GM18508 (cell line): ENCODE measurements at regions not wholly inside any gene's neighbourhood (a gene's known extent, or its start where the extent isn't known, plus 50 kb on each side); places are given as distances from the start of the nearest gene placed in this dataset.

Experiments
- ATAC-seq: cut with Tn5 transposase; IDR thresholded peaks from one replicate; pipeline ENCODE4 v1.9.1; 2021; ENCODE audit warnings: moderate number of reproducible peaks; ENCODE audit not compliant: insufficient read depth, unreplicated experiment

- no peak for ATAC-seq
Measured at GRCh38 chr4:145427991-145428390, 53.7 kb upstream of the SMAD1 start.

- no peak for ATAC-seq
Measured at GRCh38 chr4:145427221-145427620, 54.4 kb upstream of the SMAD1 start.

GRCh38 chr4:145423017-145423708 lies 58.5 kb upstream of the SMAD1 start:
- no peak for ATAC-seq

GRCh38 chr4:145420595-145421214 lies 60.9 kb upstream of the SMAD1 start:
- no peak for ATAC-seq

DNA sequence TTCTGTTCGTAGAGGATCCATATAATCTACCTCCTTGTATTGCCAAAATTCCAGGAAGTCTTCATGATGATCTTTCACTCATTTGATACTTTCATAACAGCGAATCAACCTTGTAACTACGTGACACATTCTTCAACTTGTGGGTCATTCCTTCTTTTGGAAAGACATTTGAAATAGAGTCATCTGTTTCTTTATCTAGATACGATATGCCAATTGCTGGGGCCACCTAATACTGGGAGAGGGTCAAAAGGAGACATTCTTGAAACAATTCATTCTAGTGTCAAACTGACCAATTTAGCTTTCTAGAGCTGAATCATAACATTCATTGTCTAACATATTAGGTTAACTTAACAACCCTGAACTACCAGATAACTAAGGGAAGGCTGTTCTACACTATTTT lies 62.9 kb upstream of the SMAD1 start:
- no peak for ATAC-seq

- ATAC-seq: no peak
Measured at GRCh38 chr4:145417348-145418130, 64.1 kb upstream of the SMAD1 start.

GRCh38 chr4:145414841-145415240 lies 66.8 kb upstream of the SMAD1 start:
- no peak for ATAC-seq

GRCh38 chr4:145414226-145414625 lies 67.4 kb upstream of the SMAD1 start:
- ATAC-seq: no peak

DNA sequence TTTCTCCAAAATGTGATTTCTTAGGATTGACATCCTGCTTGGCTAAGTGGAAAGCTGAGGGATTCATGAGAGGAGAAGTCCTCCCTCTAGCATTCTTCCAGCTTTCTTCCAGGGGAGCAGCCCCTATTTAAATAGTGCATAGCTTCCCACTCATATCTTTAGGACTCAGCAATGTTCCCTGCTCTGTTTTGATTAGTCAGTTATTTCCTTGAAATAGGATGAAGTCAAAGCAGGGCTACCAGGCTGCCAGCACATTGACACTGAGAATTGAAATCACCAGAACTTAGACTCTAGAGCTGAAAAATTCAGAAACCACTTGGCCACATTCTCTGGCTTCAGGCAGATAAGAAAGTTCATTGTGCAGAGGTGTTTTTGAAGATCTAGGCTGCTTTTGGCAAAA lies 74.7 kb upstream of the SMAD1 start:
- no peak for ATAC-seq

GRCh38 chr4:145404761-145405160 lies 76.9 kb upstream of the SMAD1 start:
- no peak for ATAC-seq

DNA sequence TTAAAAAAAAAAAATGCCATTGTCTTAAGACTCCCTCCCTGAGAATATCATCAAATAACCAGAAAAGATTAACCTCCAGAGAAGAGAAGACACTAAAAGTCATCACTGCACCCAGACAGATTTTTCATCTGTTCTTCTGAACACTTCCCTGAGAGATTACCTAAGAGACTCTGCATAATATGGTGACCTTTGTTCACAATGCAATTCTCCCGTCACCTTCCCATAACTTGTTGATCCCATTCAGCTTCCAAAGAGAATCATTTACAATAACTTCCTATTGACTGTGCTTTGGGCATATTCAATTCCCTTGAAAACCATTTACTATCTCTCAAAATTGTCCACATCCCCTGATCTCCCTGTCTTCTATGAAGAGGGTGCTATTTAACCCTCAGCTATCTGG lies 85.1 kb upstream of the SMAD1 start:
- ATAC-seq: no peak

DNA sequence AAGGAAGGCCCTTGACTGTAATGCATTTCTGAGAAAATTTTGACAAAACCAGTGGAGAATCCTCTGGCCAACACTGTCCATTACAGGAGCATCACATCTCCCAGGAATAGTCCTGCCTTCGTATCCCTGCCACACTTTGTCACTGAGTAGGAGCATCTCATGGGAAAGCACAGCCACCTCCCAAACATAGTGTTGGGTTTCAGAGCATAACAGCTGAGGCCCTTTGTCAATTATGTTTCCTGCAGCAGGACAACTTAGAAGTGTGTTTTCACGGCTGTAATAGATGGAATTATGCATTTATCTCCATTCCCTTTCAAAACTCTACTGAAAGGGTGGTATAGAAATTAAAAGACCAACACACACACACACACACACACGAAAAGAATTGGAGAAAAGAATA lies 91.1 kb upstream of the SMAD1 start:
- ATAC-seq: no peak

GRCh38 chr4:145389550-145389949 lies 92.1 kb upstream of the SMAD1 start:
- no peak for ATAC-seq

DNA sequence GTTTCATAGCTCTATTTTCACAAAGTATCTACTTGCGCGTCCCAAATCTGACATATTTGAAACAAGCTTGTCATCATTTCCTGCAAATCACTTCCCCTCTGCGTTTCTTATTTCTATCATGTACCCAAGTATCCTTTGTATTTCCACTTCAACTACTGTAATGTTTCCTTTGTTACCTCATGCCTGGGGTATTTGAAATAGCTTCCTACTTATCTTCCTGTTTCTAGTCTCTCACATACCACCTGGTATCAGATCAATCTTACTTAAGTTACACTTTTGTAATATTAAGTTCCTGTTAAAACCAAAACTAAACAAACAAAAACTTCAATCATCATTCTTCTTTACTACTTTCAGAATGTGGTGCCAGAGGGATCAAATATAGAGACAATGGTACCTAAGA lies 93.6 kb upstream of the SMAD1 start:
- no peak for ATAC-seq

DNA sequence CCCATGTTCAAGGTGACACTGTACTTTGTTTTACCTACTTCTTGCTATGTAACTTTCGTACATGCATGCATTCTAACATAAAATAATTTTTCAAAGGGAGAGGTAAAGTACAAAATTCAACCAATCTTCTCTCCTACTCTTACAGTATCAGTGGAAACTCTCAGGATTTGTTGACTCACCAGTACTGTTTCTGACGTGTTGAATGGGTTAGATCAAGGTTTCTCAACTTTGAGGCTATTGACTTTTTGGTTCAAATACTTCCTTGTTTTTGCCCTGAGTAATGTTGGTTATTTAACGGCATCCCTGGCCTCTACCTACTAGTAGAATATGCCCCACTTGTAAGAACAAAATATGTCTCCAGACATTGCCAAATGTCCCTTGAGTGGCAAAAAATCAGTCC lies 94.6 kb upstream of the SMAD1 start:
- ATAC-seq: no peak

GRCh38 chr4:145381163-145381562 lies 100.5 kb upstream of the SMAD1 start:
- ATAC-seq: no peak

DNA sequence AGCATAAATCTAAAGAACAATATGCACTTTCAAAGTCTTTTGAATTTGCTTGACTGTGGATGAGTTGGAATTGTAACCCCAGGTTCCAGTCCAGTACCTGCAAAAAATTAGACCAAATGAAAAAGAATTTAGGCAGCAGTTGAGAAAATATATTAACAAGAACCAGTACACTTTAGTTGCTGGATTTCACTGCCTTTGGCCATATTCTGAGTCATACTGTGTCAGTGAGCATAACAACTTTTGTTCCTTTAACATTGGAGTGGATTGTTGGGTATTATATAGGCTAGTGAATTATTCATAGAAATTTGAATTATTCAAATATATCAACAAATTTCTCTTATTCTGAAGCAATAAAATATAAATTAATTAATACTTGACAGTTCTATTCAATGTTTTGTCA lies 101.5 kb upstream of the SMAD1 start:
- ATAC-seq: no peak

DNA sequence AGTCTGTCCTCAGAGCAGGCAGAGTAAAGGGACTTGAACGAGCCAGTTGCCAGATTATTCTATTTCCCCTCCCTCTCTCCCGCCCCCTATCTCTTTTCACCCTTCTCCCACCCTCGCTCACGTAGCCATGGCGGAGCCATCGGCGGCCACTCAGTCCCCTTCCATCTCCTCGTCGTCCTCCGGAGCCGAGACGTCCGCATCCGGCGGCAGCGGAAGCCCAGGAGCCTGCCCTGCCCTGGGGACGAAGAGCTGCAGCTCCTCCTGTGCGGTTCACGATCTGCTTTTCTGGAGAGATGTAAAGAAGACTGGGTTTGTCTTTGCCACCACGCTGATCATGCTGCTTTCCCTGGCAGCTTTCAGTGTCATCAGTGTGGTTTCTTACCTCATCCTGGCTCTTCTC lies 106.2 kb upstream of the SMAD1 start:
- ATAC-seq: no peak

- ATAC-seq: no peak
Measured at GRCh38 chr4:145352438-145353145, 129.1 kb upstream of the SMAD1 start.

- no peak for ATAC-seq
Measured at GRCh38 chr4:145351922-145352321, 129.7 kb upstream of the SMAD1 start.

- no peak for ATAC-seq
Measured at GRCh38 chr4:145351162-145351561, 130.5 kb upstream of the SMAD1 start.
